Myocyte (in vitro differentiated cells): ENCODE measurements at regions not wholly inside any gene's neighbourhood (a gene's known extent, or its start where the extent isn't known, plus 50 kb on each side); places are given as distances from the start of the nearest gene placed in this dataset.
A peak's percentile ranks its signal among the peaks of the same experiment; 100 is the strongest.
"Not testable (repeated sequence)": the region's sequence is repeated elsewhere in the genome, so short reads cannot be mapped to it uniquely, and the experiment has no call there.

ENCODE experiments used
- DNase-seq: peaks from one replicate; pipeline ENCODE4 v3.0.0-alpha.2; 2012; ENCODE audit warnings: low read depth

DNA sequence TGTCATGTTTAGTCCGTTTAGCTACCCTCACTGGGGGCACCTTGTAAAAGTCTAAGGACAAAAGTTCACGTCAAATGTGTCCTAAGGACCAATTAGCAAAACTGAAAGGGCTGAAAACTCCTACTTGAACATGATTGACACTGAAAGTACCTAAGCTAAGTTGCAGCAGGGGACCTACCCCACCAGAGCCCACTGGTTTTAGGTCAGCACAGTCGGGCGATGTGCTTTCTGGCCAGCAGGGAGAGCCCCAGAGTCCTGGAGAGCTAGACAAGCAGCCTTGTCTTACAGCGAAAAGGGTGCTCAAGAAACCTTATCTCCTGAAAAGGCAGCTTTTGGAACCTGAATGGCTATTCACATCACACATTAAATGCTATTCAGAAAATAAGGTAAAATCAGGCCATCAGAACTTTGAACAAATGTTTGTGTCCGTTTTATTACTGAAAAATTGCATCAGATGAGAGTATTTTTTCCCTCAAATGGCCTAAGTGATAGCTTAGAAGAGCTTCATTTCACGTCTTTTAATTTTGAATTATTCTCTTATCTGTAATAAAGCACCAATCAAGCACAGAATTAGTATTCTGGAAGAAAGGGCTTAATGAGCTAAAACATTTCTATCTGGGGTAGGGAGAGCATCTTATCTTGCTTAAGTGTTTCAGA lies 52.2 kb upstream of the MKI67 start:
- DNase-seq, result peak; percentile 37

DNA sequence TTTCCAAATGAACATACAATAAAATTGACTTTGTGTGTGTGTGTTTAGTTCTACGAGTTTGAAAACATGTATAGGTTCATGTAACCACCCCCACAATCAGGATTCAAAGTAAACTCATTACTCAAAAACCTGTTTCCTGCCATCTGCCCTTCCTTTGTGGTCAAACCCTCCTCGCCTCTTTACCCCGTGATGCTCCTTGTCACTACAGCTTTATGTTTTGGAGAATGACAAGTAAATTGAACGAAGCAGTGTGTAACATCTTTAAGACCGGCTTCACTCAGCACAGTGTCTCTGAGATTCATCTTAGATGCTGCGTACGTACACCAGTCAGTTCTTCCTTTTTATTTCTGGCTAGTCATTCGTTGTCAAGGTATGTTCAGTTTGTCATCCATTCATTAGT lies 54.6 kb upstream of the MKI67 start:
- no peak for DNase-seq

DNA sequence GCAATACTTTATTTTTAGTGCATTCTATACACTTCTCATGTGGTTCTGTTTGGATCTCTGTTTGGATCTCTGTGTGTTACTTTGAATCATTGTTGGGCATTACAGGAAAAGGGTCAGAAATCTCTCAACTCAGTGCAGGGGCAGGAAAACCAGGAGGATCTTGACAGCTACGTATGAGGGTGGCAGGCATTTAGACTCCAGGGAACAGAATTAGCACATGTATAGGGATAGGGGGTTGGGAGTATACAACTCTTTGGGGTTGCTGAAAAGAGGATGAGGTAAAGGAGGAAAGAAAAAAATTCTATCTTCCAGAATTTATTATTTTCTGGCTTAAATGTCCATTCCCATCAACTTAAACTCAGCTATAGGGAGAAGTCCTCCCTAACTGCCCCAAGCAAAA lies 59.4 kb upstream of the MKI67 start:
- DNase-seq, result no peak

DNA sequence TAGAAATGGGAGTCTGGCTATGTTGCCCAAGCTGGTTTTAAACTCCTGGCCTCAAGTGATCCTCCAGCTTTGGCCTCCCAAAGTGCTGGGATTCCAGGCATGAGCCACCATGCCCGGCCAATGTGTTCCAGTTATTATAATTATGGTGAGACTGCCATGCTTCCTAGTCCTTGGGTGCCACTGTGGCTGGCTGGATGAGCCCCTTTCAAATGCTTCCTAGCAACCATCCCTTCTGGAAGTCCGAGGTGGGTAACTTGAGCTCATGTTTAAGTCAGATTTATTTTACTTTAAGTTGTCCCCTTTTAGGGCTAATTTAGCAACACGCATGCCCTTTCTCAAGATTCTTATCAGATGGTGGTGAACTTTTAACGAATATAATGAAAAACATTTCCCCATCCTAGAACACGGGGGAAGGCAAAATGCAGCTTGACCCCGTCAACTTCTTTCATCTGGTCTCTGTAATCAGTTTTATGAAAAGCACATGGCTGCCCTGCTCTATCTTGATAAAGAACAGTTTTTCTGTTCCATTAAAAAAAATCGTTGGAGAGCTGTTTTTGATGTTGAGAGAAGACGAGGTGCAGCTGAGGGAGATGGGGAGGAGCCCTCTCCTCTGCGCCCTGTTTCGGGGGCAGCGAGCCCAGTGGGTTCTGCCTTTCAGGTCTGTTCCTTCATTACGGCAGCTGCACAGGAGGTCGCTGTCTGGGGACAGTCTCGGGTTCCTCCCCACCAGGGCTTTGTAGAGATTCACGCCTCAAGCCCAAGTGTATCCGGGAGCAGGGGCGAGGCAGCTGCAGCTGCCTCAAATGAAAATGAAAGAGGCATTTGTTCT lies 61.0 kb upstream of the MKI67 start:
- no peak for DNase-seq

DNA sequence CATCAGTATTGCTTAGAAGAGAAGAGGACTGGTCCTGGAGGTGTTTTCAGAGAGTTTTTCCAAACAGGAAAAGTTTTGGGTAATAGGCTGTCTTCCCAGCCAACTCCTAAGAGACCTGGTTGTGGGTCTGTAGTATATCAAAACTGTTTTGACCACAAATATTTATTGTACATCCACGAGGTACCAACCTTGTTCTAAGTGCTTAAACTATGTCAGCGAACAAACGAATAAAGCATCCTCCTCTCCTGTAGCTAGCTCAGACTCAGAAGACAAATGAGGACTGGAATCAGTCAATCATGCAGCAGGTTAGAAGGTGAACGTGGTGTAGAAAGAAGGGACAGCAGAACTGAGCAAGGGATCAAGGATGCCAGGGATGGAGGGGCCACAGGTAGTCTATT lies 61.6 kb upstream of the MKI67 start:
- DNase-seq, result no peak

DNA sequence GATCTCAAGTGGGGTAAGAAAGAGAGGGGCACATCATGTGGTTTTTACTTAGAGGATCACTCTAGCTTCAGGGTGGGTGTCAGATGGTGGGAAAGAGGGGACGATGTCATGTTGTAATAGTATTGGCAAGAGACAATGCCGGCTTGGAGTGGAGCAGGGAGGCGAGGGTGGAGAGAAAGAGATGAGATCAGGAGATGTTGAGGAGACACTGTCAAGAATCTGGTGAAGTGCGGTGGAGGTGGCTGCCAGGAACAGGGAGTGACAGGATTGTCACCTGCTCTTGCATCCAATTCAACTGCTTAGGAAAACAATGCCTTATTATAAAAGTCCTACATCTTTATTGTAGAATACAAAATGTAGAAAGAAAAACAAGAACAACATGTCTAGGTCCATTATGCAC lies 63.0 kb upstream of the MKI67 start:
- DNase-seq, result no peak

DNA sequence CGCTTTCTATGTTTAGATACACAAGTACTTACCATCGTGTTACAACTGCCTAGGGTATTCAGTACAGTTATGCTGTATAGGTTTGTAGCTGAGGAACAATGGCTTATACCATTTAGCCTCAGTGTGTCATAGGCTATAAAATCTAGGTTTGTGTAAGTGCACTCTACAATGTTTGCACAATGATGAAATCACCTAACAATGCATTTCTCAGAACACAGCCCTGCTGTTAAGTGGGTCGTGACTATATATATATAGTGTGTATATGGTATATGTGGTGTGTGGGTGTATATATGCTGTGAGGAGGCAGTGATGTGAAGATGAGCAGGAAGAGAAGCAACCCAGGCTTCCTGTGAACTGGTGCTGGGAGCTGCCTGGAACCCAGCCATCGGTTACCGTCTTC lies 65.6 kb upstream of the MKI67 start:
- no peak for DNase-seq

DNA sequence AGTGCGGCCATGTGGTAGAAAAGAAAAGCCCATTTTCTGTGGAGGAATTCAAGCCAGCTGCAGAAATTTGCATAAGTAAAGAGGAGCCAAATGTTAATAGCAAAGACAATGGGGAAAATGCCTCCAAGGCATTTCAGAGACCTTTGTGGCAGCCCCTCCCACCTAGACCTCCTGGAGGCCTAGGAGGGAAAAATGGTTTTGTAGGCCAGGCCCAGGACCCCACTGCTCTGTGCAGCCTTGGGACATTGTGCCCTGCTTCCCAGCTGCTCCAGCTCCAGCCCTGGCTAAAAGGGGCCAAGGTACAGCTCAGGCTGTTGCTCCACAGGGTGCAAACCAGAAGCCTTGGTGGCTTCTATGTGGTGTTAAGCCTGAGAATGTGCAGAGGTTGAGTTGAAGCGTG lies 75.6 kb upstream of the MKI67 start:
- DNase-seq, result not testable (repeated sequence)

DNA sequence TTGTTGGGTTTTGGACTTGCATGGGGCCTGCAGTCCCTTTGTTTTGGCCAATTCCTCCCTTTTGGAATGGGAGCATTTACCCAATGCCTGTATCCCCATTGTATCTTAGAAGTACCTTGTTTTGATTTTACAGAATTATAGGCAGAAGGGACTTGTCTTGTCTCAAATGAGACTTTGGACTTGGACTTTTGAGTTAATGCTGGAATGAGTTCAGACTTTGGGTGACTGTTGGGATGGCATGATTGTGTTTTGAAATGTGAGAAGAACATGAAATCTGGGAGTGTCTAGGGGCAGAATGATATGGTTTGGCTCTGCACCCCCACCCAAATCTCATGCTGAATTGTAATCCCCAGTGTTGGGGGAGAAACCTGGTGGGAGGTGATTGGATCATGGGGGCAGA lies 76.8 kb upstream of the MKI67 start:
- no peak for DNase-seq

DNA sequence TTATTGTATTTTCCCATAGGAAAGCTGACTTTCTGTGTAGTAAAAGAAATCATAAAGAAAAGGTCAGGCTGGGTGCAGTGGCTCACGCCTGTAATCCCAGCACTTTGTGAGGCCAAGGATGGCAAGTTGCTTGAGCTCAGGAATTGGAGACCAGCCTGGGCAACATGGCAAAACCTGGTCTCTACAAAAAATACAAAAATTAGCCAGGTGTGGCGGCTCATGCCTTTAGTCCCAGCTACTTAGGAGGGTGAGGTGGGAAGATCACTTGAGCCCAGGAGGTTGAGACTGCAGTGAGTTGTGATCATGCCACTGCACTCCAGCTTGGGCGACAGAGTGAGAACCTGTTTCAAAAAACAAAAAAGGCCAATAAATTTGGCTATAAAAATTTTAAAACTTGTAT lies 79.4 kb upstream of the MKI67 start:
- not testable (repeated sequence) for DNase-seq

DNA sequence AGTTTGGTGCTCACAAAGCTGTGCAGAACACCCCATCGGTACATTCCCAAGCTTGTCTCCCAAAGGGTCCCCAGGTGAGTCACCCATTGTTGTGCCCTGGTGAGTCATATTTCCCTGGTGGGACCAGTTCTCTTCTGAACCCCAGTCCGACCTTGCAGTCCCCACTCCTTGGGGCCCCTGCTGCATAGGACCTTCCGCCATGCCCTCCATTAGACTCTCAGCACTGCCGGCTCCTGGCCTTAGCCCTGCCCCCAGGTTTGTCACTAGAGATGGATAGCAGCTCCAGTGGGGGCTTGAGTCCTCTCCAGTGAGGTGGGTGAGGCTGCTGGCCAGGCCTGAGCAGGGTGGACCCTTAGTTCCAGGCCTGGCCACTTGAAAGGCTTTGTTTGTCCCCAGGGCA lies 80.5 kb upstream of the MKI67 start:
- DNase-seq, result no peak

DNA sequence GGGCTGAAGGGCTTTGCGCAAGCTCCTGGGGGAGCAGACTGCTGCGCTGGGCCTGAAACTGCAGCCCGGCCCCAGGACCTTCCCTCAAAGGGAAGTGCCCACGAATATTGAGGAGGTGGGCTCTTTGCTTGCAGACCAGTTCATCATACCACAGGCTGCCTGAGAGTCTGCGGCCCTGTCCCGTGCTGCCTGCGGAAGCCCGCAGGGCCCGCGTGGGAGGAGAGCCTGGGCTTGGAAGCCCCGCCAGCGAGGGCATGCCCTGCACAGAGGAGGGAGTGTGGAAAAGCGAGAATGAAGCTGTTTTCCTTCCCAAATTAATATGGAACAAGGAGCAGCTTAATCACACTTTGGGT lies 83.6 kb upstream of the MKI67 start:
- DNase-seq, result no peak

DNA sequence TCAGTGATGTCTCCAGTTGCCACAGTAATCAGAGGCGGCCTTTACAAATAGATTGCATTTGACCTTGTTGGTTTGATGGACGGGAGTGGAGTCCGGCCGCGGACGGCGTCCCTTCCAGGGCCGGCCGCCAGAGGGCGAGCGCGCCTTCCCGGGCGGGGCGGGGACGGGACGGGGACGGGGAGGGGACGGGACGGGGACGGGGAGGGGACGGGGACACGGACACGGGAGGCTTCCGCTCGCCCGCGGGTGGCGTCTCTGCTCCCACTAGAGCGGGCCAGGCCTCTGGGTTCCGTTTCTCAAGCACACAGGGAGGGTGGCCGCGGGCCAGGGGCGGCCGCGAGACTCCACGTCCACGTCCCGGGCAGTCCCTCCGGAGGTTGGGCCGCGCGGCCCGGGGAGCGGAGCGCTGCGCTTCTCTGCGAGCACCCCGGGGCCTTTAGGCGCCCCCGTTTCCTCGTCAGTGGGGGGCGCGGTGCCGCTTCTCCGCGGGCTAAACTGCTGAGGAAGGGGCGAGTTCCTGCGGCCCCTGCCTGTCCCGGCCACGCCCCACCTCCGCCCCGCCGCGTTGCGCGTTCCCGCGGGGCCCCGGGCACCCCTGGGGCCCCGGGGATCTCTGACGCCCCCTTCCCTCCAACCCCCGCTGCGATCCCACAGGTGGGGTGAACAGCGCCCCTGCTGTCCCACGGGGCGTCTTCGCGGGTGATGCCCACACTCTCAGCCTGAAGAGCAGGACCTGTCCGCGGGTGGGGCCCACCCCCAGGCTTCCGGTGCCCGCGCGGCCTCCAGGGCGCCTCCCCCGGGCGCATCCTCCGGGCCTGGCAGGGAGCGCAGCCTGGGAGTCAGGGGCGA lies 84.2 kb upstream of the MKI67 start:
- DNase-seq, result peak; percentile 1

DNA sequence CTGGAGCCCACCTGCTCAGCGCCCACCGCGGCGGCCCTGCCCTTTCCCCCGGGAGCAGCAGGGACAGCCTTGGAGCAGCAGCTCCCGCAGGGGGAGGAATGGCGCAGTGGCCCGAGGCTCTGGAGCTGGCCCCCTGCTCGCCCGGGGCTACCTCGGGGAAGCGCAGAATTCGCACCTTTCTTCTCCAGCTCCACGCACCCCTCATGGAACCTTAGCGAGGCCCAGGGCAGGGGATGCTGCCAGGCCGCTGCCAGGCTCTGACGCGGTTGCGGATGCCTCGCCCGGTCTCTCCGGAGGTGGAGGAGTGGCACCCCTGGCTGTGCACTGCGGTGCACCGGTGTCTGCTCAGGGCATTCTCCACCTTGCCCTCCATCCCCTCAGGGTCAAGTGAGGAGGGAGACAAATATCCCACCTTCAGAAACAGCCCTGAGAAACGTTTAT lies 84.9 kb upstream of the MKI67 start:
- no peak for DNase-seq

DNA sequence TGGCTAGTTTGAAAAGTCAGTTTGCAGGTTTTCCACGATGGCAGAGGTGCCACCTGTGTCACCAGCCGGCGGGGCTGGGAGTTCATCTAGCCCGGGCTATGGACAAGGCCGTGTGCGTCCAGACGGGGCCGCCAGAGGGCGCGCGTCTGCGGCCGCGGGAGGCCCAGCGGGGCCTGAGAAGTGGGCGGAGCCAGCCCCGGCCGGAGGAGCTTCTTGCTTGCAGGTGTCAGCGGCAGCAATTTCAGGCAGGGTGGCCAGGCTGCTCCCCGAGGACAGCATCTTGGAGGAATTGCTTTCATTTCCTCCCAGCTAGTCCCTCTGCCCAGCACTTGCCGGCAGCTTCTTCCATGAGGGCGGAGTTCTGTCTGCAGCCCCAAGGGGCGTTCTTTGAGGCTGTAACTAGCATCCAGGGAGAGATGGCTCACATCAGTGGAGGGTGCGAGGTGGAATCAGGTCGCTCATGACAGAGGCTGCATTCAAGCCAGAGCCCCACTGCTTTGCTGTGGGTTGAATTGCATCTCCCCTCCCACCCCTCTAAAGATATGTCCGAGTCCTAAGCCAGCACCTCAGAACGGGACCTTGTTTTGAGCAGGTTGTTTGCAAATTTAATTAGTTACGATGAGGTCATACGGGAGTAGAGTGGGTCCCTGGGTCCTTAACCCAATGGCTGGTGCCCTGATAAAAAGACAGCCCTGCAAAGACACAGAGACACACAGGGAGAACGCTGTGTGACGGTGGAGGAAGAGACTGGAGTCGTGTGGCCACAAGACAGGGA lies 85.9 kb upstream of the MKI67 start:
- peak; percentile 66 for DNase-seq

DNA sequence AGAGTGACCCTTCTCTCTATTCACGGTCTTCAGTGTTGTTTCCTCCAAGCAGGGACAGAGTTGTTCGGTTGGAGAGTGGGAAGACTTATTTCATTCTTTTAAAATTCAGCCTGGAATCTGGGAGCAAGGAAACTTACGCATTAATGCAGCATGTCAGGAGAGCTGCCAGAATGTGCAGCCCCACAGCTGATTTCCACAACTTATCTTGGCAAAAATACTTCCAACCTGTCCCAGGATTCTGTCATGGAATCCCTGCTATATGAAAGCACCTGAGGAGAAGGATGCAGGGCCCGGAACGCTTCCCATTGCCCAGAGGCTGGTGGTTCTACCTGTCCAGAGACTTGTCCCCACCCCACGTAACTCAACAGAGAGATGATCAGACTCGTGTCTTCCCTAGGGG lies 86.9 kb upstream of the MKI67 start:
- DNase-seq, result no peak

DNA sequence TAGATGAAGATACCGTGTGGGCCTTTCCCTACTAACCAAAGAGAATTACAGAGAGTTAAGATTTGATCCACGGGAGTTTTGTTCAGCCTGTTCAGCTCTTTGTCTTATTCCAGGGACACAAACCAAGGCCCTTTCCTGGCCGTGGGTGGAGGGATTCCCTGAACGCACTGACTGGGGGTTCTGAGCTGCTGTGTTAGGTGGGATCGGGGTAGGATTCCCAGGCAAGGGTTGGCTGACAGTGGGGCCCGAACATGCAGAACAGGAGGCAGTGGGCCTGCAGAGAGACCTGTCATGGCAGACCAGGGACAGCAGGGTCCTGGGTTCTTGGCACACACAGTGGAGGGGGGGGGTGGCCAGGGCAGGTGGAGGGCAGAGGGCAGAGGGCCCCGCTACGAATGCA lies 89.5 kb upstream of the MKI67 start:
- DNase-seq, result no peak

DNA sequence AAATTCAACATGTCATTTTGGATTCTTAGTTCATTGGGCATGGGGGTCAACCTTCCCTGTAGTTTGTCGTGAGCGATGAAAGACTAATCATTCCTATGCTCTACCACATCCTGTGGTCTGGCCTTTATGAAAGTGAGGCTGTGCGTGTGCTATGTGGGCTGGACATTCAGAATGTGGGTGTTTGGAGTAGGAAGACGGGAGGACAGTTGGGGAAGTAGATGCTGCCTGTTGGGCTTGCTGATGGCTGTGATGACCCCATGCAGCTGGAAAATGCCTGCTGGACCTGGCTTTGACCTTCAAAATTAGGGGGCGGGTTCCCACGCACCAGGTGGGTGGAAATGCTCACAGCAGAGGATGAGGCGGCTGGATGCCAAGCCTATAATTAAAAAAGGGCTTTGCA lies 90.9 kb upstream of the MKI67 start:
- DNase-seq, result no peak

DNA sequence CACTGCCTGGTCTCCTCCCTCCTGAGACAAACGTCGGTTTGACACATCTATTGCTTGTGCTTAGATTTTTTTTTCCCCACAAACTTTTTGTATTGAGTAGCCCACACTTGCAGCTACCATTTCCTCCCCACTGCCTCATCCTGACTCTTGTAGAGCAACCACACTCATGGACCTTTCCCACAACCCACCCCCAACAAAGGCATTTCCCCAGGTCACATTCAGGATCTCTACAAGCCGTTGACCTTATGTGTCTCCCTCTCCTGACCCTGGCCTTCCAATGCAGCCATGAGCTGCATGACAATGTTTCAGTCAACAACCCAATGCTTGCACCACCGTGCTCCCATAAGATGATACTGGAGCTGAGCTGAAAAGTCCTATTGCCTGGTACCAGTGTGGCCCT lies 91.9 kb upstream of the MKI67 start:
- DNase-seq, result no peak

DNA sequence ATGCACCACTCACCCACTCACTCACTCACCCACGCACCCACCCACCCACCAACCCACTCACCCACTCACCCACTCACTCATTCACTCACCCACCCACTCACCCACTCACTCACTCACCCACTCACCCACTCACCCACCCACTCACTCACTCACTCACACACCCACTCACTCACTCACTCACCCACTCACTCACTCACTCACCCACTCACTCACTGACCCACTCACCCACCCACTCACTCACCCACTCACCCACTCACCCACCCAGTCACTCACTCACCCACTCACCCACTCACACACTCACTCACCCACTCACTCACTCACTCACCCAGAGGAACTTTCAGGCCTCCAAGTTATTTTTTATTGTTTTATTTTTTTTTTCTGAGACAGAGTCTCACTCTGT lies 93.1 kb upstream of the MKI67 start:
- no peak for DNase-seq

DNA sequence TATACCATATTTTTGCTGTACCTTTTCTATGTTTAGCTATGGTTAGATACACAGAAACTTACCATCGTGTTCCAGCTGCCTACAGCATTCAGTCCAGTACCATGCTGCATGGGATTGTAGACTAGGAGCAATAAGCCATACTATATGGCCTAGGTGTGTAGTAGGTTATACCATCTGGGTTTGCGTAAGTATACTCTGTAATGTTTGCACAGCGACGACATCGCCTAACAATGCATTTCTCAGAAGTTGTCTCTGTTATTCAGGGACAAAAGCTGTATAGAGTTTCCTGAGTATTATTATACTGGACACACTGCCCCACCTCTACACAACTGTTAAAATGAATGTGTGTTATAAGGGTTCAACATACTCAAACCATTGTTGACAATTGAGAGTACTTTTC lies 93.8 kb upstream of the MKI67 start:
- no peak for DNase-seq
